ENCODE measurements at regions not wholly inside any gene's neighbourhood (a gene's known extent, or its start where the extent isn't known, plus 50 kb on each side); places are given as distances from the start of the nearest gene placed in this dataset.
"Not testable (repeated sequence)": the region's sequence is repeated elsewhere in the genome, so short reads cannot be mapped to it uniquely, and the experiment has no call there.

GRCh38 chr15:92850218-92850617 lies 49.9 kb upstream of the CHD2 start:
- TF ChIP-seq, protein P1, sequence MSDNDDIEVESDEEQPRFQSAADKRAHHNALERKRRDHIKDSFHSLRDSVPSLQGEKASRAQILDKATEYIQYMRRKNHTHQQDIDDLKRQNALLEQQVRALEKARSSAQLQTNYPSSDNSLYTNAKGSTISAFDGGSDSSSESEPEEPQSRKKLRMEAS (IDR thresholded peaks at IDR 0.05; ENCODE audit: low read depth, low read length) = not testable (repeated sequence)
- TF ChIP-seq, protein P2, sequence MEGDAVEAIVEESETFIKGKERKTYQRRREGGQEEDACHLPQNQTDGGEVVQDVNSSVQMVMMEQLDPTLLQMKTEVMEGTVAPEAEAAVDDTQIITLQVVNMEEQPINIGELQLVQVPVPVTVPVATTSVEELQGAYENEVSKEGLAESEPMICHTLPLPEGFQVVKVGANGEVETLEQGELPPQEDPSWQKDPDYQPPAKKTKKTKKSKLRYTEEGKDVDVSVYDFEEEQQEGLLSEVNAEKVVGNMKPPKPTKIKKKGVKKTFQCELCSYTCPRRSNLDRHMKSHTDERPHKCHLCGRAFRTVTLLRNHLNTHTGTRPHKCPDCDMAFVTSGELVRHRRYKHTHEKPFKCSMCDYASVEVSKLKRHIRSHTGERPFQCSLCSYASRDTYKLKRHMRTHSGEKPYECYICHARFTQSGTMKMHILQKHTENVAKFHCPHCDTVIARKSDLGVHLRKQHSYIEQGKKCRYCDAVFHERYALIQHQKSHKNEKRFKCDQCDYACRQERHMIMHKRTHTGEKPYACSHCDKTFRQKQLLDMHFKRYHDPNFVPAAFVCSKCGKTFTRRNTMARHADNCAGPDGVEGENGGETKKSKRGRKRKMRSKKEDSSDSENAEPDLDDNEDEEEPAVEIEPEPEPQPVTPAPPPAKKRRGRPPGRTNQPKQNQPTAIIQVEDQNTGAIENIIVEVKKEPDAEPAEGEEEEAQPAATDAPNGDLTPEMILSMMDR (IDR thresholded peaks at IDR 0.05; ENCODE audit: low read depth, low read length) = not testable (repeated sequence)
- TF ChIP-seq POLR2A (IDR thresholded peaks at IDR 0.05; ENCODE audit: extremely low read depth, insufficient read length); MYC (IDR thresholded peaks at IDR 0.05; ENCODE audit: low read depth, low read length): not testable (repeated sequence)
